GM19035 (cell line): ENCODE measurements at regions not wholly inside any gene's neighbourhood (a gene's known extent, or its start where the extent isn't known, plus 50 kb on each side); places are given as distances from the start of the nearest gene placed in this dataset.

Experiments used
- ATAC-seq: cut with Tn5 transposase; IDR thresholded peaks from one replicate; pipeline ENCODE4 v1.9.1; 2021; ENCODE audit not compliant: unreplicated experiment

- no peak for ATAC-seq
These were observed 1392.7 kb downstream of the PCDH7 start for GRCh38 chr4:32112891-32113290.

- no peak for ATAC-seq
These were observed 1397.5 kb downstream of the PCDH7 start for GRCh38 chr4:32117693-32118092.

GRCh38 chr4:32119907-32120306 lies 1399.7 kb downstream of the PCDH7 start:
- no peak for ATAC-seq

DNA sequence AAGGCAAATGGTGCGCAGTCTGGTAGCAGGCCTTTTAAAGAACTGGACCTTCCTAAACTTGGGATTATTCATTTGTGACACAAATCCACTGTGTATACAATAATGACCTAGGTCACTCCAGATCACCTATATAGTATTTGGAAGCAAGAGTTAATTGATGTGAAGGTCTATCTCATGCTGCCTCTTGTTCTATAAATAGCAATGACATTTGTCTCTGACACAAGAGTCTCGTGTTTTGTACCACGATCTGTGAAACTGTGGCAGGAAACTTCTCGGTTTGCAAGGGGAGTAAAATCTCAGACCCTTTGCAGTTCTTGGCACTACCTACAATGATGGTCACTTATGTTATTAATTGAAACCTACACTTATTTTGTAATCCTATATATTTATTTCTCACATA lies 1408.4 kb downstream of the PCDH7 start:
- ATAC-seq = no peak

DNA sequence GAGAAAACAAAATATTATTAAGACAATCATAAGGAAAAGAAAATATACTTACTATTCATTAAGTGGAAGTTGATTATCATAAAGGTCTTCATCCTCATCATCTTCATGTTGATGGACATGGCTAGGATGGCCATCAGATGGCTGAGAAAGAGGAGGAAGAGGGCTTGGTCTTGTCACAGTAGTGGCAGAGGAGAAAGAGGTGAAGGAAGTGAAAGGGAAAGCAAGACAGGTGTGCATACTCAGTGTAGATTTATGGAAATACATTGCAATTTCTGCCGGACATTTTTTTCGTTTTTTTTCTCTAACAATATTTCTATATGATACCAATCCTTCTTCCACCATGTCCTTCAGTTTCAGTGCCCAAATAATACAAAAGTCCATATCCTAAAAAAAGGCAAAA lies 1409.8 kb downstream of the PCDH7 start:
- ATAC-seq = no peak

GRCh38 chr4:32133141-32133540 lies 1413.0 kb downstream of the PCDH7 start:
- no peak for ATAC-seq

- ATAC-seq = no peak
These were observed 1413.6 kb downstream of the PCDH7 start for GRCh38 chr4:32133734-32134133.

- no peak for ATAC-seq
These were observed 1415.5 kb downstream of the PCDH7 start for GRCh38 chr4:32135642-32136041.

GRCh38 chr4:32136081-32136787 lies 1416.1 kb downstream of the PCDH7 start:
- no peak for ATAC-seq

DNA sequence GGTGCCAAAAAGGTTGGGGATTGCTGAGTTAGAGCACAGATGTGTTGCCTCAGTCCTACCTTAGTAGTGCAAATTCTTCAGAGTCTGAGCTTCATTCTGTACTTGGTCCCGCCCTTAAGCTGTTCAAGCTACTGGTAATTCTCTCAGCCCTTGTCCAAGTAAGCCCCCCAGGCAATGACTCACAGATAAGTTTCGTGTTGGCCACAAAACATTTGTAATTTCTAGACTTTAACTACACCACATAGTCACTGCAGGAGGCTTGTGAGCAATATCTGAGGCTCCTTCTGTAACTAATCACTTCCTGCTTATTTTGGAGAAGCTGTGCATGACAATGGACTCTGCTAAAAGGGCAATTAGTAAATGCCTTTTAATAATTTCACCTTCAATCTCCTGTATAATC lies 1420.5 kb downstream of the PCDH7 start:
- no peak for ATAC-seq

- no peak for ATAC-seq
These were observed 1421.9 kb downstream of the PCDH7 start for GRCh38 chr4:32142075-32142474.

DNA sequence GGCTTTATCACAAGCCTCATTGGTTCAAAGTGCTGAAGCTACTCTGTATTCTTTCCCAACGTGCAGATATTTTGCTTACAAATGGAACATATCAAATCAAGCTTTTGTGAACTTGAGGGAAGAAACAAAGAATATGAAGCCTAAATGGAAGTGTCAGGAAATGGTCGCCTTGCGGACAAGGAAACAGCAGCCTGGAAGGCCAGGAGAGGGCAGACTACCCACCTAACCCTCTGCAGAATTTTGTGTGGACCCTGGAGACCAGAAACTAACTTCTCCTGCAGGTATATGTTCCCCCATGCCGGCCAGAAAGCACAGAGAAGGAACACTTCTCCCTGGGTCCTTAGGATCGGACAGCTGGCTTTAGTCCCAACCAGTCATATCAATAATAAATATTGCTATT lies 1425.8 kb downstream of the PCDH7 start:
- no peak for ATAC-seq

- ATAC-seq = no peak
These were observed 1427.4 kb downstream of the PCDH7 start for GRCh38 chr4:32147446-32148085.

- ATAC-seq = no peak
These were observed 1428.0 kb downstream of the PCDH7 start for GRCh38 chr4:32148111-32148666.

DNA sequence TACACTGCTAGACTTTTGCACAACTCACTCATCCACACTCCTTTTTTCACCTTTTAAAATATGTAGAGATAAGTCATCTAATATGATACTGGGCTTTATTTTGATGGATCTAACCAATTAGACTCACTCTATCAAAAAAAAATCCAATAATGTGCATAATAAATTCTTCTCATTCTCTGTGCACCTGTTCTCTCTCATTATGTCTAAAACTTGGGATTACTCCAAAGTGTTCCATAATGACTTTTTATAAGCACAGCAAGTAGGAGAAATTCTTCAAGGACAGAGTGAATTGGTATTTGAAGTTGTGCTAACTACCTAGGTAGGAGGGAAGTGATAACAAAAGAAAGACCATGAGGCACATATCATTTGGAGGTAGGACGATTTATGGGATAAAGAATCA lies 1438.8 kb downstream of the PCDH7 start:
- no peak for ATAC-seq

DNA sequence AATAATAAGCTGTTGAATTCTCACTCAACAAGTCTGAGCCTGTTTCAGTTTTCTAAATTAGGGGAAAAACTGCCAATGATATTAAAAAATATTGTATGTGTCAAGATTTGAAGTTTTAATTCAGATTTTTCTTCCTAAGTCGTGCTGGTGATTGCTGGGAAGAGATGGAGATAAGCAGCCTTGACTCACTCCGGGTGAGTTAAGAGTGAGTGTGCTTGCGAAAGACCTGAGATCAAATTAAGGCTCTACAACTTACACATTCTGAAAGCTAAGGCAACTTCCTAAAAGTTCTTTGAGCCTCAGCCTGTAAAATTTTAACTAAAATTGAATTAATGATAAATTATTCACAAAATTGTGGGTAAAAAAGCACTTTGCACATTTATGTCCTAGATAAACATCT lies 1441.2 kb downstream of the PCDH7 start:
- no peak for ATAC-seq

GRCh38 chr4:32163125-32163524 lies 1443.0 kb downstream of the PCDH7 start:
- no peak for ATAC-seq

DNA sequence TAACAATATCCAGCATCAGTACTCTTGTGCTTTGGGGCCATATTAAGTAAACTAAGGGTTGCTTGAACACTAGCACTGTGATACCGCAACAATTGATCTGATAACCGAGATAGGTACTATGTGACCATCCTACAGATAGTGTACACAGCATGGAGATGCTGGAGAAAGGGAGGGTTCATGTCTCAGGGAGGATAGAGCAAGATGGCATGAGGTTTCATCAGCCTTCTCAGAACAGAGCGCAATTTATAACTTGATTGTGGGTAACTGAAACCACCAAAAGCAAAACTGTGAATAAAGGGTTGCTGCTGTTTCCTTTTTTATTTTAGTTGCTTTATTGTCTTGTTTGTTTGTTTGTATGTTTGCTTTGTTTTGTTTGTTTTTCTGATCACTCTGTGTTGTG lies 1449.7 kb downstream of the PCDH7 start:
- no peak for ATAC-seq

DNA sequence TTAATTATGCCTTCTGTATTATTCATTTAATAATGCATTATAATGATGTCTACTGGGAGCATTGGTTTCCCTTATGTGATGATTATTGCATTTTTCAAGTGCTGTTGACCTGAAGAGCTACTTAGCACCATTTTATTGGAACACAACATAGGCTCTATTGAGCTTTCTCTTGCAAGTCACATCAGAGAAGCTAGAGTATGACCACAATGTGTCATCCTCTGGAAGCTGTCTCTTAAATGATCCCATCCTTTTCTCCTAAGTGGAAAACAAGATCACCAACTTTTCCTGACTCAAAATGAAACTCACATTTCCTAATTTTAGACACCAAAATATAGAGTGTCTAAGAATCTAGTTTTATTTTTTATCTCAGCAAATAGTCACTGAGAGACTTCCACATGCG lies 1451.9 kb downstream of the PCDH7 start:
- no peak for ATAC-seq

GRCh38 chr4:32172761-32173160 lies 1452.6 kb downstream of the PCDH7 start:
- ATAC-seq = no peak

DNA sequence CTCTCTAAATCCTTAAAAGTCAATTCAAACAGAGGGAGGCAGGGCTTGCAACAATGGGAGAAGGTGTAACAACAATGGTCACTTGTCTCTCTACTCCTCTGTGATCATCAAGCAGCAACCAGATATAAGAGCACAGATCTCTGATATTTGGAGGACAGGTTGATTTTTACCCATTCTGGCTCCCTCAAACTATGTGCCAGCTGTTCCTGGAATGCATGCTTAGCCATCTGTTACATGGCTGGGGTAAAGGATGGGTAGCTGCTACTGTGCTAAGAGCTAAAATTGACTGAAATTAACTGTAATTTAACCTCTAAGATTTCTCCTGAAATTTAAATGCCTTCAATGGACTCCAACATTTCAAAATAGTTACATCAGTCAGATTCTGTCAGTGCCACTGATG lies 1459.9 kb downstream of the PCDH7 start:
- no peak for ATAC-seq

- ATAC-seq = no peak
These were observed 1464.0 kb downstream of the PCDH7 start for GRCh38 chr4:32184186-32184585.

GRCh38 chr4:32189130-32189529 lies 1469.0 kb downstream of the PCDH7 start:
- ATAC-seq = no peak
